GM19035 (cell line): ENCODE measurements at regions not wholly inside any gene's neighbourhood (a gene's known extent, or its start where the extent isn't known, plus 50 kb on each side); places are given as distances from the start of the nearest gene placed in this dataset.

ENCODE experiments used
- ATAC-seq: cut with Tn5 transposase; IDR thresholded peaks from one replicate; pipeline ENCODE4 v1.9.1; 2021; ENCODE audit not compliant: unreplicated experiment

DNA sequence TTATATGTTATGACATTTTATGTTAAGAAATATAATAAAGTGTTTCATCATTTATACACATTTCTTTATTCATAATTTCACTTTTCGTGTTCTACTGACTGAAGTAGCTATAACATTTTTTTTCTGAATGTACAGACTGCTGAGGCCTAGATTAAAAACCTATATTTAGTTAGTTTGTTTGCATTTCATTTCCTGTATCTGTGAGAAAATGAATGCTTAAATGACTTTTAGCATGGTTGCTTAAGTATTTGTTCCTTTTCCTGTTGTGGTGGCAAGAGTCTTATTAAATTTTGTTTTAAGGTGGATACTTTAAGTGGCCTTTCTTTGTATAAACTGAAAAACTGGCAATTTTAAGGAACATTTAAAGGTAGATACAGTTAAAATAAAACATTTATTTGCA, 779.7 kb upstream of the MAN1A1 start:
- ATAC-seq, result no peak

DNA sequence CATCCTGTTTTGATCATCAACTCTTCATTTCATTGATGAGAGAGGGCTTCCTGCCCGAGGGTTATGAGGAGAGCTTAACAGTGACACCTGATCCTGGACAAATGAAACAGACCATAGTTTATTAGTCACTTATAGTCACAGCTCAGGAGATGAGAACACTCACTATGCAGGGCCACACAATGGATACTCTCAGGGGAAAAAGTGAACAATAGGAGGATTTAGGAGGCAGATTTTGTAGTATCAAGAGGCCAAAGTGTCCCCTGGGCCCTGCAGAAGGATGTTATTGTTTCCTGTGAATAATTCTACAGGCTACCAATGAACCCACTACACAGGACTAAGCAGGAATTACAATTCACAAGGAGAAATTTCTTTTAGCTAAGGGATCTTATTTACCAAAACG, 772.8 kb upstream of the MAN1A1 start:
- ATAC-seq, result no peak

DNA sequence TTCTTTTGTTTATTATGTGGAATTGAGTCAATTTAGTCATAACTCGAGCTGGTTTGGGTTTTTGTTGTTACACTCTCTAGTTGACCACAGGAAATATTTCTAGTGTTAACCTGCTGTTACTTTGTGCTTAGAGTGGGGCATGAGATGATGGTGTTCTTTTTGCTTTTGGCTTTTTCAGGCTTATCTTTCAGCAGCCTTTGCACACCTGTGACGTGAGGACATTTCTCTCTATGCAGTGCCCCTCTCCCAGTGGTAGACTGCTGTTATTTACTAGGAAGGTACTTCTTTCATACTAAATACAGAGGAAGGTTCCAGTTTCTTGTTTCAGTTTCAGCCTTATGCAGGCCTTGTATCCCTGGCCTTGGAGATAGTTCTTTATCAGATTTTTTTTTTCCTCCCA, 766.8 kb upstream of the MAN1A1 start:
- no peak for ATAC-seq

DNA sequence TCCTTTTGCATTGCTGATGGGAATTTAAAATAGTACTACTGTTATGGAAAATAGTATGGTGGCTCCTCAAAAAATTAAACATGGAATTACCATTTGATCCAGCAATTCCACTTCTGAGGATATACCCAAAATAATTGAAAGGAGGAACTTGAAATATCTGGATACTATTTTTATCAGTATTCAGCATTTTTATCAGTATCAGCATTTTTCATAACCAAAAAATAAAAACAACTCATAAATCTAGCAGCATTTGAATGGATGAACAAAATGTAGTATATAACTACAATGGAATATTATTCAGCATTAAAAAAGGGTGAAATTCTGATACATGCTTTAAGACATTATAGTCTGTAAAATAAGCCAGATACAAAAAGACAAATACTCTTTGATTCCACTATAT, 763.4 kb upstream of the MAN1A1 start:
- ATAC-seq, result no peak

DNA sequence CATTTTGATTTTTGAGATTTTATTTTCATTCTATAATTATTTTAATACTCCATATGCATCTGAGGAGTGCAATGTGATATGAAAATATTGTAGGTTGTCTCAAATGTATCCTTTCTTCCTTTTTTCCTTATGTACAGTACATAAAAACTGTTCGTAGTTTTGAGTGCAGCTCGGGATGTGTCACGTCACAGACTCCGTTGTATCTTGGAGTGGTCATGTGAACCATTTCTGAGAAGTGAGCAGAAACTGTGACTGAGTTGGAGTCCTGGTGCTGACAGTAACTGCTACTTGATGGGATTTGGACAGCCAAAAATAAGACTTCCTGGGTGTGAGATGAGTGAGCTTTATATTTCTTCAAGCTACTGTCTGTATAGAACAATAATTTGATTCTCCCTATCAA, 761.4 kb upstream of the MAN1A1 start:
- no peak for ATAC-seq

DNA sequence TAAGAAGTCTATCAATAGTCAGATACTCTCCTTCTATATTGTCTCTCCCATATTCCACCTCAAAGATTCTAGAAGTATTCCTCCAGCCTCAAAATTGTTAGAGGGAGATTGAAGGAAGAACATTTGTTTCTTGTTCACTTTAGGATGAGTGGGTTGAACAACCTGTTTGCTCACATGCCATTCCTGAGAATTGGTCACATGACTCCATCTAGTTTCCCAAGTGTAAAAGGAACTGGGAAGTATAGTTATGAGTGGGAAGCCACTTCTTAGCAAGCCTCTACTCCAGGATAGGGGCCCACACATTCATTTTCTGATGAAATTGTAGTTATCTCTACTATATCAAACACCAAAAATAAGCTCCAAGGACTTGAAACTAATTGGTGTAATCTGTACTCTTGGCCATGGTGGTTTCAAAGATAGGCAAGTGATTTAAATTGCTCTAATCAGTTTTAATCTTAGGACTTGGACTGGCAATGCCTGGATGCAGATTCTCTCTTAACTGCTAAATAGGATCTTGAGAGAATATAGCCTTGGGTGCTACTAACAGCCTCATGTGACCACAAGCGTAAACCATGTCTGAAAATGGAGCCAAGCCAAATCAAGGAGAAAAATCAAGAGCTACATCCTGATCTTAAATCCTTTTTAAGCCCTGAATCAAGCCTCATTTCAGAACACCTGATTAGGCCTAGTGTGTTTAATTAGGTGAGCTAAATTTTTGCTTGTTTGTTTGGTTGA, 758.7 kb upstream of the MAN1A1 start:
- ATAC-seq, result no peak

DNA sequence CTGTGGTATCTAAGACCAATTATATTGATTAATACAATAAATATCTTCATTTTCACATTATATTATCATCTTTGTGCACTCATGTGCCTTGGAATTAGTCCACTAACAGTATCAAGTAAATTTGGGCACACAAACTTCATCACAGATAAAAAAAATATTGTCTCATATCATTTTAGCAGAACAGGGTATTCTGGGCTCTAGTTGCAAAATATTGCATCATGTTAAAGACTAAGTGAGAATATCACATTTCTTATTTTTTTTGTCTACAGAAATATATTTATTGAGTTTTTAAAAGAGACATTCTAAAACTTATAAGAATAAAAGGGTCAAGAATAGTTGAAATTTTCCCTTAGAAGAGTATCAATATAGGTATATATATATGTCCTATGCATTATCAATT, 754.1 kb upstream of the MAN1A1 start:
- ATAC-seq, result no peak

DNA sequence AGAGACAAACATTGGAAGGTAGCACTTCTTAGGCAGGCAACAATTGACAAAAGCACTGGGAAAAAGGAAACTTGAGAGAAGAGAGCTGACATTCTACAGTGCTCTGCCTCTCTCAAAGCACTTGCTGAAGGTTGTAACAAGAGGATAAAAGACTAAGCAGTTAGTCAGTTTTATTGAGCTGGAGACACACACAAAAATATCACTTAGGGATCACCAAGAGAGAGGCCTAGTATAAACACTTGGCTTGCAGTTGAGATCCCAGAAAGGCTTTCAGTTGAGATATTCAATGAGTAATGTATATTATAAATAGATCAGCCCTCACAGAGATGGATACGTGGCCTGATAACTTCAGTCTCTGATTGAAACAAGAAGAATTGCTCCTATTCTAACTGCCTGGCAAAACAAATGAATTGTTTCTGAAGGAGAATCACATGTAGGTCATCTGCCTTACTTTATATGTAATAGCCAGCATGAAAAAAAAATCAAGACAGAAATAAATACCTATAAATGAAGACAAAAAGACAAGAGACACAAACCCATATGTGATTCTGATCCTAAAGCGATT, 747.2 kb upstream of the MAN1A1 start:
- no peak for ATAC-seq

DNA sequence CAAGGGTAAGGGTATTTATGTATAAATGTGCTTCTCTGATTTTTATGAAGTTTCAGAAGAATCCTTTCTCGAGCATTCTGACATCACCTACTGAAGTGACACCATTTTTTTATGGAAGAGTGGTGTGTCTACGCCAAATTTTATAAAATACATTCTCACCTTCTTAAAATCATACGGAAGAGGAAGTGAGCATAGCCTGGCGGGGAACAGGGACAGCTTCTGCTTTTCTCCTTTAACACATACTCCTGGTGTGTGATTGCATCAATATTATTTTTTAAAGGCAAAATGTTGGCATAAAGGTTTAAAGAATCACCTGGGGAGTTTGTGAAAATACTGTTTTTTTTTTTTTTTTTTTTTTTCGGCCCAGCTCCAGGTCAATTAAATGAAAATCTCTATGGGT, 733.6 kb upstream of the MAN1A1 start:
- ATAC-seq, result no peak

DNA sequence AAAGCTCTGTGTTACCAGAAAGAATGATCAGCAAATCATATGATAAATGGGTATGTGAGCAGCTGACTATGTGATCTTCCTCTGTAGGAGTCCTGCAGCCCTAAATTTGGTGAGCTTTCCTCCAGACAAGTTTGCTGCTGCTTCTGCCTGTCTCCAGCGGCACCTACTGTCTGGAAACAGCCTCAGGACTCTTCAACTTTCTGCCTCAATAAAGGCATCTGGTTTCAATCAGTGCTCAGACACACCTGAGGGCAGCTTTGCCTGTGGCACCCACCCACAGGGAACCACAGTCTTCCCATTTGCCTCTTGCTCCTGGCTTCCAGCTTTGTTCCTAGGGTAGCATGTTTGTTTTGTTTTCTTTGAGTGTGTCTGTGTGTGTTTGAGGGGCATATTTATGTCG, 727.9 kb upstream of the MAN1A1 start:
- no peak for ATAC-seq

DNA sequence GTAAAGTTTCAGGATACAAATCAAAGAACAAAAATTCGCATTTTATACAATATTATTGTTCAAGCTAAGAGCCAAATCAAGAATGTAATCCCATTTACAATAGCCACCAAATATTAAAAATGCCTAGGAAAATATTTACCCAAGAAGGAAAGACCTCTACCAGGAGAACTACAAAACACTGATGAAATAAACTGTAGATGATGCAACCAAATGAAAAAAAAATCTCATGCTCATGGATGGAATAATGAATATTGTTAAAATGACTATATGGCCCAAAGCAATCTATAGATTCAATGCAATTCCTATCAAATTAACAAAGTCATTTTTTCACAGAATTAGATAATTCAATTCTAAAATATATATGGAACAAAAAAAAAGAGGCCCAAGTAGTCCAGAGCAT, 708.8 kb upstream of the MAN1A1 start:
- no peak for ATAC-seq

DNA sequence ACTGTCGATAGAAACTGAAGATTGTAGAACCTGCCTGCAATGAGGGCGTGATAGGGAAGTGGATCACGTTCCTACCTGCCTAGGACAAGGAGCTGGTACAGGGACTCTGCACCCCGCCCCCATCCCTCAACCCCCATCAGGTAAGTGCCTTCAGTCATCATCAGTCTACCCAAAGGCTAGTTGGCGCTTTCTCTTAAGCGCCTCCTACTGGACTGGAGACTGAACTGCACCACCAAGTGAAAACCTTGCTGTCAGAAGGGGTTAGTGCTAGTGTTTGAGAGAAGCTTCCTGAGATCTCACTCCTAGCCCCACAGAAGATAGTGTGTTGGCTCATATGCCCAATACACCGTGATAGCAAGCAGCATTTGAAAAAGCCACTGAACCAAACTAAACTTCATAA, 706.5 kb upstream of the MAN1A1 start:
- peak; percentile 80 for ATAC-seq

DNA sequence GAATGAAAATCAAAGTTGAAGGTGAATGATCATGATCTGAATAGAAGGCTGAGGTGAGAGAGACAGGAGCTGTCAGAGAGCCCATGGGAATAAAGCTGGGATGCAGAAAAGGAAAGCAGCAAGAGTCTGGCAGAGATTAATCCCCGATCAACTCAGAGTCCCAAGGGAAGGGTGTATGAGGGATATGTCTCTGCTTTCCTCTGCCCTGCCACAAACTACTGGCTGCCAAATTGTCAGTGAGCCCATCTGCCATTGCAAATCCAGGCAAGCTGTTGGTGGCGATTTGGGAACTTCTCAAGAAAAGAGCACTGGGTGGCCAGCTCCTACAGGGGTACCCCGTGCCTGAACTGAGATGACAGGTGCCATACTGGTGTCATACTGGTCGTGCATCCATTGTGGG, 705.5 kb upstream of the MAN1A1 start:
- no peak for ATAC-seq

DNA sequence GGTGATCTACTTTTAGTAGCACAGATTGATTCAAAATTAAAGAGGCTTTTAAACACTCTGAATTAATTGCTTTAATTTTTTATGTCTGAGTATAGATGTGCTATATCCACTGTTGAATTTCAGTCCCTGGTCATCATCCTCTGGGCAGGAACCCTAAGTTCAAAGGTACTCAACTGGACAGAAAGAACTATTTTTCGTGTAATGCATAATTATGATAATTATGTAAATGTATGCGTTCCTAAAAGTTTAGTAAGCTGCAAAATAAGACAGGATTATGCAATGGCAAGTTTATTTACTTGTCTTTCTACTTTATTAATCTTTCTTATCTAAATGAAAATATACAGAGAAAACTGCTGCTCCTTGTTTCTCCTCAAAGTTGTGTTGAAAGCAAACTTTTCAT, 690.1 kb upstream of the MAN1A1 start:
- no peak for ATAC-seq

DNA sequence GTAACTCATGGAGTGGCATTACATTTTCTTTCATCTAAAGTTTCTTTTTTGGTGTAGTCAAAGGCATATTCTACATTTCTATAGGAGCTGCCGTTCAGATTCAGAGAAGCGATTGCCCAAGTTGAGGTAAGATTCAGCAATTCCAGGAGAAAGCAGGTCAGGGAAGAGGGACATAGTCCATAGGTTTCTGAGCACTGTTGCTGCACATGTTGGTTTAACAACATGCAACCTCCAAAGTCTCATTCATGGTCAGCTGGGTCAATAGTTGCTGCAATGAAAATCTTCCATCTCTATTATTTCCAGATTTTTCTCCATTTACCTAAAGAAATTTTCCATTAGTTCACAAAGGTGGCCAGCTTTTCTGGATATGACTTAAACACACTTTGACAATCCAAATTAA, 682.3 kb upstream of the MAN1A1 start:
- no peak for ATAC-seq

DNA sequence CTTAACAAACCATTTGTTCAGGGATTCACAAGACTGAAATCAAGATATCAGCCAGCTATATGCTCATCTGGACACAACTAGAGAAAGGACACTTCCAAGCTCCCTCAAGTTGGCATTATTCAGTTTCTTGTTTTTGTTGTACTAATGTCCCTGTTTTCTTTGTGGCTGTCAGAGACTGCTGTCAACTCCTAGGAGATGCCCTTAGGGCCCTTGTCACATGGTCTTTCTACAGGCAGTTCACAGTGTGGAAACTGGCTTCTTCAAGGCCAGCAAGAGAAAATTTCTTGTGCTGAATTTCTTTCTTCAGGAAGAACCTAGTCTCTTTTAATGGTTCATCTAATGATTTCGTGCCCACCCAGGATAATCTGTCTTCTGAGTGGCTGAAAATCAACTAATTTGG, 677.2 kb upstream of the MAN1A1 start:
- ATAC-seq, result no peak

DNA sequence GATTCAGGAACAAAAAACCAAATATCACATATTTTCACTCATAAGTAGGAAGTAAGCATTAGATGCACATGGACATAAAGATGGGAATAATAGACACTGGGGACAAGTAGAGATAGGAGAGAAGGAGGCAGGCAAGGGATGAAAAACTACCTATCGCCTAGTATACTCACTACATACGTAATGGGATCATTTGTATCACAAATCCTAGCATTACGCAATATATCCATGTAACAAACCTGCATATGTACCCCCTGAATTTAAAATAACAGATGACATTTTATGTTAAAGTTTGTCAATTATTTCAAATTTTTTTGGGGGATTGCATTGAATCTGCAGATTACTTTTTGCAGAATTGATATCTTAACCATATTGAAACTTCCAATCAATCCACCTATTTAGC, 660.5 kb upstream of the MAN1A1 start:
- ATAC-seq, result no peak

DNA sequence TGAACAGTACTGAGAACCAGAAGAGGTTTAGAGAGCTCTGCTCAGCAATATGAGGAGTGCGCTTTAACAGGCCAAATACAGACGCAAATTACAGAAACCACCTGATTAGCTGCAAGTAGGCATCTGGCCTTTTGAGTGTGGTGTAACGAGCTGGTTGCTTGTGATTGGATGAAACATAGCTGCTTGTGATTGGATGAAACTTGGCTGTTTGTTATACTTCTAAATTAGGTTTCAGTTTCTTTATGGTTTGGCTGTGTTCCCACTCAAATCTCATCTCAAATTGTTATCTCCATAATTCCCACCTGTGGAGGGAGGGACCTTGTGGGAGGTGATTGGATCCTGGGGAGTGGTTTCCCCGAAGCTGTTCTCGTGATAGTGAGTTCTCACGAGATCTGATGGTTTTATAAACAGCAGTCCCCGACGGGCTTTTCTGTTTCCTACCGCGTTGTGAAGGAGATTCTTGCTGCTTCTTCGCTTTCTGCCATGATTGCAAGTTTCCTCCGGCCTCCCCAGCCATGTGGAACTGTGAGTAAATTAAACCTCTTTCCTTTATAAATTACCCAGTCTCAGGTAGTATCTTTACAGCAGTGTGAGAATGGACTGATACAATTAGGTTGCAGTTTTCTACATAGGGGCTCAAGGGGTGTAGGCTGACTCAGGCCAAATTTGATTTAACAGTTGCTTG, 655.9 kb upstream of the MAN1A1 start:
- ATAC-seq, result no peak

DNA sequence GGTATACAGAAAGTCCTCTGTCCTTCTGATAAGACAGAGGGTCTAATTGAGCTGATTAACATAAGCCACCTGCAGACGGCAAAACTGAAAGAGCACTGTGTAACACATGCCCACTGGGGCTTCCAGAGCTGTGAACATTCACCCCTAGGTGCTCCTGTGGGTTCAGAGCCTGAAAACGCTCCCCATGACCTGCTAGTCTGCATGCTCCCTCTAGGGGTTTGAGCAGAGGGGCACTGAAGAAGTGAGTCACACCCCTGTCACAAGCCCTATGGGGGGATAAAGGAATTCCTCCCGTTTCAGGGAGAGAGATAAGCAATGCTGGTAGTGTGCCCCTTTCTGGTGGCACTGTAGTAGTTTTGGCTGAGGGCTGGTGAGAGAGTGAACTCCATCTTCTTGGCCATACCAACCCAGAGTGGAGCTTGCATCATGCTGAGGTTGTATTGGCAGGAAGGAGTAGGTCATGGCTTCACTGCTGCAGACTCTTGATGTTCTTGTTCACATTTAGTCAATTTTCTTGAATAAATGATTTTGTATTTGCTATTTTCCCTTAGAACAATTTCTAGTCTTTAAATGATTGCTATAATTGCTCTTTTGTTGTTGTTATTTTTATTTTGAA, 637.5 kb upstream of the MAN1A1 start:
- ATAC-seq, result no peak

DNA sequence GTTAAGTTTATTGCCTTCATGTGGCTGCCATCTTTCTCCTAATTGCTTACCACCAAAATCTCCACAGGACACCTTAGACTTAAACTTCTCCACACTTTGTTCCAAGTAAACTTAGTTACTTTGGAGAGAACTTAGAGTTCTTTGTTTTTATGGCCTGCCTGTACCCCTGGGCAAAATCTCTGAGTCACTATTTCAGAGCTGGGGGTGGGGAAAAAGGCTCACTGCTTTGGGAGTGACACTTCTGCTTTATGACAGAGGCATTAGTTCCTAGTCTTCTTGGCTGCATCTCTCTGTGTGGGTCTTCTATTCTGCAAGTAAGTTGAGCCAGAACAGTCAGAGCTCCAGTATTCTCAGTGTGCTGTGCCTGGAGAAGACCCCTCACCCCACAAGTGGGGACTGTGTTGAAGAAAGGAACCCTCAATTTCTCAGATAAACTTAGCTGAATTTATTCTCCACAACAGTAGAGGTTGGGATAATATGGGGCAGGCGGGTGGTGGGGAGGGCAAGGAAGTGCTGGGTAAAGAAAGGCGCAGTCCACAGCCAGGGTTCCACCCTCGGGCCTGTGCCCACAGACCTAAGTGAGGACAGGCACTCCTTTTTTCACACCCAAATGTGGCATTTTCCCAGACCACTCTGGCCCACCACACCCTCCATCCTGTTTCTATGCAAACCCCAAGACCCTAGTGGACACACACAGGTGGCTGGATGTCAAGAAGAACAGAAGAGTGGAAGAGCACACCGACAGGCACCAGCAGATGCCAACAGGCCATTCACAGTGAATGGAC, 636.6 kb upstream of the MAN1A1 start:
- no peak for ATAC-seq

DNA sequence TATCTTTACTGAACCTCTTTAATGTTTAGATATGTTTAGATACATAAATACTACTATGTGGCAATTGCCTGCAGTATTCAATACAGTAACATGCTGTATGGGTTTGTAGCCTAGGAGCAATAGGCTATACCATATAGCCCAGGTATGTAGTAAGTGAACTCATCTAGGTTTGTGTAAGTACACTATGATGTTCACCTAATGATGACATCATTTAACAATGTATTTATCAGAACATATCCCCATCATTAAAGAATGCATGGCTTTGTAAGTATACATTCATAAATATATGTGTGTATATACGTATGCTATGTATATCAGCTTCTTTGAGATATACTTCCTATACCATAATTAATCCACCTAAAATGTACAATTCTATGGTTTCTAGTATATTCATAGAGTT, 631.2 kb upstream of the MAN1A1 start:
- ATAC-seq, result no peak
